ENCODE measurements at regions not wholly inside any gene's neighbourhood (a gene's known extent, or its start where the extent isn't known, plus 50 kb on each side); places are given as distances from the start of the nearest gene placed in this dataset.
A peak's percentile ranks its signal among the peaks of the same experiment; 100 is the strongest.
"Not testable (repeated sequence)": the region's sequence is repeated elsewhere in the genome, so short reads cannot be mapped to it uniquely, and the experiment has no call there.

DNA sequence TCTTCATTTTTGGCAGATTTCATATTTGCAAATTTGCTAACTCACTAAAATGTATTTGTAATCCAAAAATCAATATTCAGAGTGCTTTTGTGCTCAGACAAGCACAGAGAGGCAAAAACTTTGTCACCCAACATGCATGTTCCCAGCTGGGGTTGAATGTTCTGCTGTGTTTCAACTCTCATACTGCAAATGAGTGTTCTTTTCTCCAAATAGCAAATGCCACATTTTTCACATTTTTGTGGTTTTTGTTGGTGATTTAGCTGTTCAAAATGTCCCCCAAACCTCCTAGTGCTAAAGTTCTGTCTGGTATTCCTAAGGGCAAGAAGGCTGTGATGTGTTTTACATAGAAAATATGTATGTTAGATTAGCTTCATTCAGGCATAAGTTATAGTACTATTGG lies 87.3 kb upstream of the PCSK5 start:
- no peak for FAIRE-seq
- DNase-seq (ENCODE audit: insufficient read length, low spot score): no peak
- no peak for TF ChIP-seq POLR2A (IDR thresholded peaks at IDR 0.05; ENCODE audit: low read depth, low read length)

DNA sequence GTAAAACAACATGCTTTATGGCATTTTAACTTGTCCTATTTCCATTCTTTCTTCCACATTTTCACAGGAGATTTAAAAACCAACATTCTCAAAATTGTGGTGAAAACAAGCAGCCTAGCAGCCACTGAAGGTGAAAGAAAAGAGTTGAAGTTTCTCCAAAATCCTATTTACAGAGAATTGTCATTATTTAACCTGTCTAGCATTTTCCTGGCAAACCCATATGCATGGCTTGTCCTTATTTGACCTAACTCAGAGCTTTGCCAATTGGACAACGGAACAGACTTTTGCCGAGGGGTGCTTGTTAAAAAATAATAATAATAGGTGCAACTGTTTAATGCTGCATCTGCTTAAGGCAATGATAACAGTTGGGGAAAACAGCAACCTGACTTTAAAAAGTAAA lies 80.4 kb upstream of the PCSK5 start:
- DNase-seq (ENCODE audit: insufficient read length, low spot score): no peak
- no peak for FAIRE-seq
- no peak for TF ChIP-seq POLR2A (IDR thresholded peaks at IDR 0.05; ENCODE audit: low read depth, low read length)

DNA sequence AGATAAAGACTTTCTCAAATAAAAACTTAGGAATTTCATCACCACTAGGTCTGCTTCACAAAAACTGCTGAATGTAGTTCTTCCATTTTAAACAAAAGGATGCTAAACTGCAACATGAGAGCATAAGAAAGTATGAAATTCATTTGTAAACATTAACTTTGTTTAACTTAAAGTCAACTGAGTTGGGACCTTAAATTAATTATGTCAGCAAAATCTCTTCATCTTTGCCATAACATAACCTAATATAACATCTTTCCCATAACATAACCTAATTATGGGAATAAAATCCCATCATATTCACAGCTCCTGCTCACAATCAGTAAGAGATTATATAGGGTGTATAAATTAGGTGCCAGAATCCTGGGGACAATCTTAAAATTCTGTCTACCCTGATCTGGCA lies 78.8 kb upstream of the PCSK5 start:
- TF ChIP-seq POLR2A (IDR thresholded peaks at IDR 0.05; ENCODE audit: low read depth, low read length): no peak
- DNase-seq (ENCODE audit: insufficient read length, low spot score): no peak
- FAIRE-seq: no peak

DNA sequence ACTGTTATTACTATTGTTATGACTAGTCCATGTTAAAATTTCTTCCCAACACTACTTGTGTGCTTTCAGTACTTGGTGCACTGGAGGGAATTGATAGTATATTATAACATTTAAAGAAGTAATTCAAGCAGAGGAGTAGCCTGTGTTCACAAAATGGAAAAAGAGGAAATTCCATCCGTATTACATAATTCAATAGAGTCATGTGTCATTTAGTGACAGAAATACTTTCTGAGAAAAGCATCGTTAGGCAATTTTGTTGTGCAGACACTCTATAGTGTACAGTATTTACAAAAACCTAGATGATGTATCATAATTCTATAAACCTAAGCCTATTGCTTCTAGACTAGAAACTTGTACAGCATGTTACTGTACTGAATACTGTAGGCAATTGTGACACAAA lies 78.3 kb upstream of the PCSK5 start:
- DNase-seq (ENCODE audit: insufficient read length, low spot score) (no peak), FAIRE-seq (peak; percentile 65)
- TF ChIP-seq POLR2A (IDR thresholded peaks at IDR 0.05; ENCODE audit: low read depth, low read length): no peak

DNA sequence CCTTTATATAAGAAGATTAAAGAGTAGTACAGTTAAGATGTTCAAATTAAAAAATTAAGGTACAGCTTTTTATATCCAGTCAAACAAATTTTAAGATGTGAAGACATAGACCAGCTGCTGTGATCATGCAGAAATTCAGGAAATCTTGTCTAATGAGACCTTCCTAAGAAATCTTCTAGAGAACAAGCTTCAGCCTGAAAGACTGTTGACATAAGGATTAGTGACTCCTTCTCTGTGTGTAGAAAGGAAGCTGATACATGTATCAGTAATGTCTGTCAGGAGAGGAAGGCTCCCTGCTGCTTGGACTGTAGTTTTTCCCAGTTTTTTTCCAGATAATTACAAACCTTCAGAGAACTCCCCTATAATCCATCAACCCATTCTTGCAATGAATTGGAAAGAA lies 75.8 kb upstream of the PCSK5 start:
- FAIRE-seq (no peak), DNase-seq (ENCODE audit: insufficient read length, low spot score) (no peak)
- TF ChIP-seq POLR2A (IDR thresholded peaks at IDR 0.05; ENCODE audit: low read depth, low read length): no peak

DNA sequence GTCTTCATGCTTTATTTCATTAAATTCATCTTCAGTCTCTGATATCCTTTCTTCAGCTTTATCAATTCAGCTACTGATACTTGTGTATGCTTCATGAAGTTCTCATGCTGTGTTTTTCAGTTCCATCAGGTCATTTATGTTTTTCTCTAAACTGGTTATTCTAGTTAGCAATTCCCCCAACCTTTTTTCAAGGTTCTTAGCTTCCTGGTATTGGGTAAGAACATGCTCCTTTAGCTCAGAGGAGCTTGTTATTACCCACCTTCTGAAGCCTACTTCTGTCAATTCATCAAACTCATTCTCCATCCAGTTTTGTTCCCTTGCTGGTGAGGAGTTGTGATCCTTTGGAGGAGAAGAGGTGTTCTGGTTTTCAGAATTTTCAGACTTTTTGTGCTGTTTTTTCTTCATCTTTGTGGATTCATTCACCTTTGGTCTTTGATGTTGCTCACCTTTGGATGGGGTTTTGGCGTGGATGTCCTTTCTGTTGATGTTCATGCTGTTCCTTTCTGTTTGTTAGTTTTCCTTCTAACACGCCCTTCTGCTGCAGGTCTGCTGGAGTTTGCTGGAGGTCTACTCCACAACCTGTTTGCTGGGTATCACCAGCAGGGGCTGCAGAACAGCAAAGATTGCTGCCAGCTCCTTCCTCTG lies 69.9 kb upstream of the PCSK5 start:
- not testable (repeated sequence) for FAIRE-seq

DNA sequence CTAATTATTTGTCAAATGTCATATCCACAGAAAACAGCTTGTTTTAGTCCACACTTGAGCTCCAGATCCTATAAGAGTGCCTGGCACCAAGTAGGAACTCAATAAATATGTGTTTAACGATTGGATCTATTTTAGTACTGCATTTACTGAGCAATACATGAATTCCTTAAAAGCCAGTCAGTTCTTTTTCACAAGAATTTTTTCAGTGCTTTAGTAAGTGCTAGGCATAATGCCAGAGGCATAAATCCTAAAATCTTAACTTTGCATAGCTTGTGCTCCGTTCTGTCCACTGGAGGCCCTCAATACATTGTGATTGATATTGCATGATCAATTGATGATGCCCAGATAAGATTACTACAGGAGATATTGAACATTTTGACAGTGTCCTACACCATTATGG lies 67.3 kb upstream of the PCSK5 start:
- TF ChIP-seq POLR2A (IDR thresholded peaks at IDR 0.05; ENCODE audit: low read depth, low read length): no peak
- FAIRE-seq: no peak
- DNase-seq (ENCODE audit: insufficient read length, low spot score): no peak

More for the DNA sequence above, 69.9 kb upstream of the PCSK5 start:
- not testable (repeated sequence) for DNase-seq (ENCODE audit: insufficient read length, low spot score)

DNA sequence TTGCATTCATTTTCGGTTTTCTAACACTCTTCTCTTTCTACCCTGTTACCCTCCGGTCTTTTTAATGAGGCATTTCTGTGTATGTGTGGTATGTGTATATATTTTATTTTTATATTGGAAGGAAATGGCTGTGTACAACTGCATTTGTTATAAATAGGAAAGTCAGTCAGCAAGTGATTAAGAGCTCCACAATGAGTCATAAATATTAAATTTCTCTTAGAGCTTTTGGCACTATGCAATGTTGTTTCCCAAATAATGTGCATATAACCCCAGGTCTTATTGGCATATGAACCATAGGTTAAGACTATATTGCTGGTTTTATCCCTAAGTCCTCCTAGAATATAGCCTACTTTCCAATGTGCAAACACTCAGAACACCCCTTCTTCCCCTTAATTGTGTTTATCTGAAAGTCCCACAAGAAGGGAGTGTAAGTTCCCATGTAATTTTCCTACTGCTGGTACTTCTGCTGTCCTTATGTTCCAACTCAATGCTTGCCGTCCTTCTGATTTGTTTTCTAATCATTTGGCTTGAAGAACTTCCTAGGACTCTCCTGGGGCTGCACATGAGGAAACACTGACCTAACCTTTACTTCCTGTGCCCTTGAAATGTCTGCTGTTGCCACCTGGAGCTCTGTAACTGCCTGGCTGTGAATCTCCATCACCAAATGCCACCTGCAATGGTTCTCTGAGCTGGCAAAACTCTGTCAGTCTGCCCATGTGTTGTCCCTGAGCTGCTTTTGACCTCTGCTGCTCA lies 65.5 kb upstream of the PCSK5 start:
- no peak for DNase-seq (ENCODE audit: insufficient read length, low spot score)

DNA sequence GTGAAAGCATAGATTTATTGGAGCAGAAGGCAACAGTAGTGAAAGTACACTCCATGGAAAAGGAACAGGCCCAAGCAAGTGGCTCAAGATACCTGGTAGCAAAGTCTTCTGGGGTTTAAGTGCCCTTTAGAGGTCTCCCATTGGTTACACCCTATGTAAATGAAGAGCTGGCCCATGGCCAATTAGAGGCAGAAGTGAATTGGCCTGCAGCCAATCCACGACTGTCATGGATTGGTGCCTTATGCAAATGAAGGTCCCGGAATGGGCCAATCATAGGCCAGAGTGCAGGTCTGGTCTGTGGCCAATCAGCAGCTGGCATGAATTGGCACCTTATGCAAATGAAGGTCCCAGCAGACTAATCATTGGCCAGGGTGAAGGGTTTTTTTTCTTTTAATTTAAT lies 64.2 kb upstream of the PCSK5 start:
- FAIRE-seq (no peak), DNase-seq (ENCODE audit: insufficient read length, low spot score) (no peak)
- no peak for TF ChIP-seq POLR2A (IDR thresholded peaks at IDR 0.05; ENCODE audit: low read depth, low read length)

More for the DNA sequence above, 65.5 kb upstream of the PCSK5 start:
- no peak for TF ChIP-seq POLR2A (IDR thresholded peaks at IDR 0.05; ENCODE audit: low read depth, low read length)
- no peak for FAIRE-seq

DNA sequence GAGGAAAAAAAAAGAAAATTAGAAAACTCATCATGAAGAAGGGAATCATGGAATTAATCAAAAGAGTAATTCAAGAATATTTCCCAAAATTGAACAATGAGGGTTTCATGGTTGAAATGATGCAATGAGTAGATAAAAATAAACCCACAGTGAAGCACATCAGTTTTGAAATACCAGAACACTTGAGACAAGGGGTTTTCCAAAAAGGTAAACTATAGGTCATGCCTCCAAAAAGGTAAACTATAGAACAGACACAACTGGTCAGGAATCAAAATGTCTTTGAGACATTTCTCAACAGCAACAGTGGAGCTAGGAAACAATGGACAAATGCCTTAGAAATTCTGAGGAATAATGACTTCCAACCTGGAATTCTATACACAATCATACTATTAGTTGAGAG lies 60.2 kb upstream of the PCSK5 start:
- no peak for DNase-seq (ENCODE audit: insufficient read length, low spot score)
- no peak for FAIRE-seq

DNA sequence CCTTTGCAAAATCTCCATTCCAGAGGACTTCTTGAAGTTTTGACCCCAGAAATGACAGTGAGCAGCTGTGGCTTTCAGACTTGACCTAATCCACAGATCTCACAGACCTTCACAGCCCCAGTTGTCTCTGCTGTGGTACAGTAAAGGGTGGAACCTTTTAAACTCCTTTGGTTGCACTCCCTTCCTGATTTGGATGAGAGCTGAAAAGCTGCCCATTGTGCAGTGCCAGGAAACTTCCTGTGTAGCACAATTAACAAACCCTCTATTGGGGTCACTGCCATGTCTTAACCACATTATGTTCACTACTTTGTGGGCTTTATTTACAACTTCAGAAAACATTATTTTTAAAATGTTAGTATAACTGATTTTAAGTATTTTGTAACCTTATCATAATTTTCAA lies 56.7 kb upstream of the PCSK5 start:
- TF ChIP-seq POLR2A (IDR thresholded peaks at IDR 0.05; ENCODE audit: low read depth, low read length): no peak
- DNase-seq (ENCODE audit: insufficient read length, low spot score) (no peak), FAIRE-seq (no peak)

More for the DNA sequence above, 60.2 kb upstream of the PCSK5 start:
- TF ChIP-seq POLR2A (IDR thresholded peaks at IDR 0.05; ENCODE audit: low read depth, low read length): no peak

DNA sequence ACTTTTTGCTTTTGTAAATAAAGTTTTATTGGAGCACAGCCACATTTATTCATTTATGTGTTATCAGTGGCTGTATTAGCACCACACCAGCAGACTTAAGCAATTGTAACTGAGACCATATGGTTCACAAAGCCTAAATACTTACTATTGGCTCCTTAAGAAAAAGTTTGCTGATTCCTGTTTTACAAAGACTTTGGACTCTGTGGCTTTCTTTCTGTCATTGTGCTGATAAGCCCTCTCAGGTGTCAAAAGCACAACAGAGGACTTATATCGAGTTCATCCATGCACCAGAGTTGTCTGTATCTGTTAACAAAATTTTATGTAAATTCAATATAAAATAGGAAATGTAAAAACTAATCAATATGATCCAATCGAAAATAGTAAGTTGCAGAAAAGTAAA lies 55.6 kb upstream of the PCSK5 start:
- no peak for TF ChIP-seq POLR2A (IDR thresholded peaks at IDR 0.05; ENCODE audit: low read depth, low read length)
- FAIRE-seq (no peak), DNase-seq (ENCODE audit: insufficient read length, low spot score) (no peak)
